ENCODE measurements at regions not wholly inside any gene's neighbourhood (a gene's known extent, or its start where the extent isn't known, plus 50 kb on each side); places are given as distances from the start of the nearest gene placed in this dataset.

DNA sequence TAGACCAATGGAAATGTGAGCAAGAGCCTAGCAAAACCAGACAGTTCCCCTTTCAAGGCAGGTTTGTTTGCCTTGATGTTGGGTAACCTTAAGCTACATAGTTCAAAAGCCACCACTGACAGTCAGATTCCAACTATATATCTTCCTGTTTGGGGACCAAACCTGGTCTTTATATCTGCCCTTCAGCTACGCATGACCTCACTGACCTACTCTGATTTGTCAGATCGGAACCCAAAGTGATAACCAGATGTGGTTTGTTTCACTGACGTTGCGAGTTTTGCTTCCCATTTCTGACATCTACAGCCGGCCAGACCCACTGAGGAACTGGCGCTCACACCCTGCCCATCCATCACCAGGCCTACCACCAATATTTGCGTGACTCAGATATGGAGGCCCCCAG lies 361.1 kb upstream of the CHRM3 start:
- no peak for DNase-seq (ENCODE audit: low spot score)
- ATAC-seq = no peak

DNA sequence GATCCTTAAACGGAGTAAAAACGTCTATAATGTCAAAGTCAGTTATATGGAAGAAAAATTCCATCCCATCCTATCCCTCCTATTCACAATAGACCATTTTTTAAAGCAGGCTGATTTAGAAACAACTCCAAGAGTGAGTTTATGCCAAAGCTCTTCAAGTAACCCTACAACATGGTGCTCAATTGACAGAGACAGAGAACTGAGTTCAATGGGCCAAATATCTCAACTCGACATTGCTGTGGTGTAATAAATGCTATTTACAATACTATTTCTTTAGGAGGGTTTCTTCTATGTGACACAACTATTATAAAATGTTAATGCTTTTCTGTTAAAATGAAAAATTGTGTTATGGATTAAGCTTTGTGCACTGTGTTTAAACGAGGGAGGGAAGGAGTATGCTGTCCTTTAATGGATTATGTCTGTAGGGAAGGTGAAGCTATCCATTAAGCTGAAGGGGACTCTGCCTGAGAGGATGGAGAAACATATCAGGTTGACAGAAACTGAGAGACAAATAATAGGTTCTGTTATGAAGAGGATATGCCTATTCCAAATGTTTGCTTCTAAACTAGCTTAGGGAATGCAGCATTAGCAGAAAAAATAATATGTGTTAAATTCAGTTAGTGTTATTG lies 362.5 kb upstream of the CHRM3 start:
- no peak for ATAC-seq
- no peak for DNase-seq (ENCODE audit: low spot score)

DNA sequence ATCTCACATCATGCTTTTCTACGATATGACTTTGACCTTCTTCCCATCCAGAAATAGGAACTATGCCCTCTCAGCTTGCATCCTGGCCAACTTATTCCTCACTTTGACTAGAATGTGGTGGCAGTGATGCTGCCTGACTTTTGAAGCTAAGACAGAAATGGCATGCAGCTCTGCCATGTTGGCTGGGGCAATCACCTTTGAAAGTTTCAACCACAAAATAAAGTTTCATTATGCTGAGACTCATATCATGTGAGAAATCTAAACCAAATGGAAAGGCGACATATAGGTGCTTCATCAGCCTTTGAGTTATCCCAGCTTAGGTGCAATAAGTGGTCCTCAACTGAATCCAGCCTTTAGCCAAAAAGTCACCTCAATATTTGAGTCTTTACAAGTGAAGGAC lies 370.0 kb upstream of the CHRM3 start:
- ATAC-seq = no peak

DNA sequence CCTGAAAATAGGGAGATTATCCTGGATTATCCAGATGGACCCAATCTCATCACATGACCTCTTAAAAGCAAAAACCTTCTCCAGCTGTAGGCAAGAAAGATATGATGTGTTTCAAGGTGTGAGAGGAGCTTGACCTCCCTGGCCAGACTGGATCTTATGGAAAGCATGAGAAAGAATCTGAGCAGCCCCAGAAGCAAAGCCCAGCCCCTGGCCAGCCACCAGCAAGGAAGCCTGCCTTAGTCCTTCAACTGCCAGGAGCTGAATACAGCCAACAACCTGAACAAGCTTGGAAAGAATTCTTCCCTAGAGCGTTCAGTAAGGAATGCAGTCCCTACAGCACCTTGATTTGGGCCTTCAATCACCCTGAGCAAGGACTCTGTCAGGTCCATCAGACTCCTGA lies 375.0 kb upstream of the CHRM3 start:
- ATAC-seq (no peak), DNase-seq (ENCODE audit: low spot score) (no peak)

More for the DNA sequence above, 370.0 kb upstream of the CHRM3 start:
- DNase-seq (ENCODE audit: low spot score) = no peak

DNA sequence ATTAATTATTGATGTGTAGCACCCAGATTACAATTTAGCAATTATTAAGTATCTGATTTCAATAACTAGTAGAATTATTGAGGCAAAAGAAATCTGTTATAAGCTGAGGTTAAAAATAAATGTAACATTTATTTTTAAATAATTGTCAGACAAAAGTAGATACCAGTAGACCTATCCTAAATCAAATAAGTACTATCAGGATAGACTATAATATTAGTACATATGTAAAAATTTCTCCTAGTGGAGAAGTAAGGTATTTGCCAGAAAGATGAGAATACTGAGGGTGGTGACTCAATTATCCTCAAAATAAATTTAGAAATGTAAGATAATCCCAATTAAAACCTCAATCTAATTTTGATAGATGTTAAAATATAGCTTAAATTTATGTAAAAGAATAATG lies 377.8 kb upstream of the CHRM3 start:
- DNase-seq (ENCODE audit: low spot score) = no peak

DNA sequence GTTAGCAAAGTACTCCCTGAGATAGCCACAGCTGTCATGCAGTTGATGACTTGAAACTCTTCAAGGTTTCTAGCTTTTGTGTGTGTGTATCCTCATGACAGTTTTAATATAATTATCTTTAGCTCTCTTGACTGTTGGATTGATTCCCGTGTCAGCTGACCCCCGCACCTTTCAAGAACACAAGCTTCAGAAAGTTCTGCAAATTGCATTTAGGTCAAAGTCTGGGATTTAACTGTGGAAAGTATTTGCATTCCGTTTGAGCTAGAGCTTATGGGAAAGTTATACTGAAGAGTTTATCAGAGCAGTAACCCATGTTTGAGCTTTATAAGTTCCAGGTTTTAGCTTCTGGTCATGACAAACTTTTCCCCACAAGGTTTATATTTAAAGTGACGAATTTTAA lies 380.1 kb upstream of the CHRM3 start:
- DNase-seq (ENCODE audit: low spot score) (no peak), ATAC-seq (no peak)

More for the DNA sequence above, 377.8 kb upstream of the CHRM3 start:
- ATAC-seq = no peak

DNA sequence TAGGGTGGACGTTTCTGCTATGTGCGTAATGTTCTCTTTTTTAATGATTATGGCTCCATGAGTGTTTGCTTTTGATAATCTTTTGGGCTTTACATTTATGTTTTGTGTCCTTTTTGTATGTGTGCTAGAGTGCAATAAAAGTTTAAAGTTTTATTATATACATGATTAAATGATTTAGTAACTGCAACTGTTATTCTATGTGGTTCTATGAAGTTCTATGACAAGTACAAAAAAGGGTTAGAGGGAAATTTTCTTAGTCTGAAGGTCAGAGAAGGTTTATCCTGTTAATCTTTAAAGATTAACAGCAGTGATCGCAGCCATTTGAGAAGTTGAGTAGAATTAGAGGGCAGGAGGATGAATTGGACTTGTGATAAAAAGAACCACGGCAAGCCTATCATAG lies 386.4 kb upstream of the CHRM3 start:
- ATAC-seq = no peak
- no peak for DNase-seq (ENCODE audit: low spot score)

DNA sequence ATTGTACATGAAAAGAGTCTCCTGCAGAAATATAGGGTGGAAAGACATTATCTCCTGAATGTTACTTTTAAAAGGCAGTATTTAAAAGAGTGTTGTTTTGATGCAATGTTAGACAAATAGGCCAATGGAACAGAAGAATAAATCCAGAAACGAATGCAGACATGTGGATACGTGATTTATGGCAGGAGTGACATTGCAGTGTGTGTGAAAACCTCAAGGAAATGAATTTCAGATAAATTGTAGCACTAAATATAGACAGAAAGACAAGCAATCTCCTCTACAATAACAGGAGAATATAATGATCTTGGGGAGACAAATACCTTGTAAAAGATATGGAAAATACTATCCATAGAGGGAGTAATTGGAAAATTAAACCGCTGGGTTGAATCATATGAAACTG lies 387.8 kb upstream of the CHRM3 start:
- DNase-seq (ENCODE audit: low spot score) (no peak), ATAC-seq (no peak)

DNA sequence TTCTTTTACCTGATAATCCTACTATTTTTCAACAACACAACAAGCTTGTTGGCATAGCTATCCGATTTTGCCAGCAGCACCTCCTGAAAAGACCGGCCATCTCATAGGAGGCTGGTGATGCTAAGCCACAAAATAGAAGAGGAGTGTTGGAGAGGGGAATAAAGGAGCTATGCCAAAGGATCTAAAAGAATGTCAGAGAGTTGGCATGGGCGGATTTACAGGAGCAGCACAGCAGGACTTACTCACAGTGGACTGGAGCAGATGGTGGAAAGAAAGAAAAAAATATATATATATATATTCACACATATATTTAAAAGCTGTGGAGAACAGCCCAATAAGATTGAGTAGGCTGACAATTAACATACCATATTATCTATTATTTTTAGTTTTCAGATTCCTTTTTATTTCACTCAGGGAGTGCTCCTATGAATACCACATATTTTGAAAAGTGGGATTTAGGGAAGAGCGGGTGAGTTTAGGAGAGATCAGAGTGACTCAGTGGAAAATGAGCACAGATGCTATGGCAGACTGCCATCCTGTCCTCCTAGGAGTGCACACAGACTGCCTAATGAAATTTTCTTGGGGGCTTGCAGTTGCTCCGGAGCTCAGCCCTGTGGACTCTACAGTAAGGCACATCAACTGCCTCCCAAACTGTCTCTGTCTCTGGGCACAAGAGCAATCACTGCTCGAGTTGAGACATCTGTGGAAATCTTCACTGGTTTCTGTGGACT lies 394.4 kb upstream of the CHRM3 start:
- ATAC-seq (no peak), DNase-seq (ENCODE audit: low spot score) (no peak)

DNA sequence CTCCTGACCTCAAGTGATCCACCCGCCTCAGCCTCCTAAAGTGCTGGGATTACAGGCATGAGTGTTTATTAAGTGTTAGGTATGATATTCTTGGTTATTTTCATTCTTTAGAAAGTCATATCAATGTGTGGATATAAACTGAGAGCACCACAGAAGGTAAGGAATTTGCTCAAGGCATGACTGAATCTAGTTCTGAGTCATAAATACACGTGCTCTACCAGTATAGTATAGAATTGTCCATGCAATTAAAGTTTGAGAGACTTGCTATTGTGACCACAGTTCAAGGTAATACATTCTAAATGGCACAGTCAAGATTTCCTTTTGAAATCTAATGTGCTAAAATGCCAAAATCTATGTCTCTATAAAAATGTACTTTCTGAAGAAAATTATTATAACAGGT lies 401.1 kb upstream of the CHRM3 start:
- ATAC-seq (no peak), DNase-seq (ENCODE audit: low spot score) (no peak)

DNA sequence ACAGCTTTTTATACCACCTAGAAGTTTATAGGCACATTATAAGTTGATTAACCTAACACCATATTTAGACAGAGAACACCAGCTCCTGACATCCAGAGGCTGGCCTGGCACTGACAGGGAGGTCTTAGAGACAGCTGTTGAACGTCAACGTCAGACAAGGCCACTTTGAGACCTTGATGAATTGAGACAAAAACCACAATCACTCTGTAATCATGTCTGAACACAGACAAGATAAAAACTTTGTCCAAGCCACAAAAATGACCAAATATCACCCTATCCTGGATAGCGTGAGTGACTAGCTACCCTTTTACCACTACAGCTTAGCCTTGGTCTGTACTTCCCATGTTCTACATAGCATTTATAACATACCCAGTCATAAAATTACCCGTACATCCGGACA lies 403.6 kb upstream of the CHRM3 start:
- no peak for ATAC-seq

DNA sequence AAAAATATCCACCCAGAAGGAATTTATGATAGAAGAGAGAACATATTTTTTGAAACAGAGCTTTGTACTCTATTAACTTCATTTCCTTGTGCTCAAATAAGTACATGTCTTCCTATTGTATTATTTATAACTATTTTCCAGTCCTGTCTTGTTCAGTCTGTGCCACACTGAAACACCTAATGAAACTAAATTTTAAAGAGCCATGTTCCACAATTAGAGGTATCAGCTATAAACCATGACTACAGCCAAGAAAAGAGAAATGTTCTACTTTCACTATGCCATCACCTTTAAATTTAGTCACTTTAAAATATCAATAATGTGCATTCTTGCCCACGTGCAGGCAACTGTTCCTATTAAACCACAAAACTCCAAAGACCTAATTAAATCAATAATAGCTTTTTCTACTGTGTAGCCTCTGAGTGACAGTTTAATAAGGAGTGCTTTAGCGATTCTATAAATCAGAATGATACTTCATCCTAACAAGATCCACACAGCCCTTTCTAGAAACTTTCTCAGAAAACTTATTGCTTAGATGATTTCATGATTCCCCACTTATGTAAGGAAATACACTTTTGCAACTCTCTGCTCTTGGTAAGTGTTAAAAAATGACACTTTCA lies 404.9 kb upstream of the CHRM3 start:
- ATAC-seq (no peak), DNase-seq (ENCODE audit: low spot score) (no peak)

More for the DNA sequence above, 403.6 kb upstream of the CHRM3 start:
- no peak for DNase-seq (ENCODE audit: low spot score)

DNA sequence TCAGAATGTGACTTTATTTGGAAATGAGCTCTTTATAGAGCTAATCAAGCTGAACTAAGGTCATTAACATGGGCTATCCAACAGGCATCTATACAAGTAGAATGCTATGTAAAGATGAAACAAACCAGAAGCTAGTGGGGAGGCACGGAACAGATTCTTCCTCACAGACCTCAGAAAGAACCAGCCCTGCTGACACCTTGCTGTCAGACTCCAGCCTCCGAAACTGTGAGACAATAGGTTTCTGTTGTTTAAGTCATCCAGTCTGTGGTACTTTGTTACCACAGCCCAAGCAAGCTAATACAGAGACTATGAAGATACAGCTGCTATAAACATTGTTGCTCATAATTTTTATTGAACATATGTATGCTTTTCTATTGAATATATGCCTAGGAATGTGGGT lies 406.3 kb upstream of the CHRM3 start:
- ATAC-seq = no peak
- DNase-seq (ENCODE audit: low spot score) = no peak

DNA sequence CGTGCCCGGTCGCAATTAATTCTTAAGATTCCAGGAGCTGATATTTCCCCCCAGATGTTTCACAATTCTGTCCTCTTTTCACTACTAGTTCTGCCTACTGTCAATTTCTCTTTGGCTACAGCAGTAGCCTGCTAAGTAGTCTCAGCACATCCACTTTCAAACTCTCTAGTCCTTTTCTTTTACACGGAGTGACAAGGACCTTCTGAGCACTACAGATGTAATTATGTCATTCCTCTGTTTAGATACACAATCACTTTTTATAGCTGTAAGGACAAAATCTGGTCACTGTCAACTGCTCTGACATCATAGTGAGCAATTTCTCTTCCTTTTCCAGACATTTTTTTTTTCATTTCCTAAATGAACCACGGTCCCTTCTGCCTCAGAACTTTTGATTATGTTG lies 421.7 kb upstream of the CHRM3 start:
- DNase-seq (ENCODE audit: low spot score) (no peak), ATAC-seq (no peak)

DNA sequence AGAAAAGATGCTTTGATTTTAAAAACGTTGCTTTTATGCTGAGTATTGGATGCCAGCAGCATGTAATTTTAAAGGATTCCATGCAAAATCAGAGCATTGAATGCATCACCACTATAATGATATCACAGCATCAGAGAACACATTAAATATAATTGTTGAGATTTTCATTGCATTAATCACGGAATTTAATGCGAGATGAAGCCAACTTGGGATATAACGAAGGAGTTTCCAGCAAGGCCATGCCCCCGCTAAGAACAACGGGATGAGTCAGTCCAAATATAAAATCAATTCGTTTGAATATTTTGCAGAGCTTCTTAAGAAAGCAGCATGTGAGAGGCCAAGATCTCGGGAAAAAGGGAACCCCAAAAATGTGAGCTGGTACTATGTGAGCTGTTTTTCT lies 423.4 kb upstream of the CHRM3 start:
- ATAC-seq = no peak
- DNase-seq (ENCODE audit: low spot score) = no peak

DNA sequence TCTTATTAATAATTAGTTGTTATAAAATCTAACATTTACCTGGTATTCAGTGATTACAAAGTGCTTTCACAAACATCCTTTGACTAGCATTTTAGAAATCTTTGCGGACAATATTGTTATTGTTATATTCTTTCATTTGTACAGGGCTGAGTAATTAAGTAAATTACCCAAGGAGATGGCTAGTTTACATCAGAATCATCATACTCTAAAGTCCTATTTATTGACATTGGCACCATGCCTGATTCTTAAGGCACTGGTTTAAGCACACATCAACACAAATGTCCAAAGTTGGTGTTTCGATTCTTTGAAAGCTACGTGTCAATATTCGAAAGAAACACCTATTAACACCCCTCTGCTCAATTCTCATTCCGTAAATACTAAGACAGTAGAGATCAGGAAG lies 424.6 kb upstream of the CHRM3 start:
- ATAC-seq (no peak), DNase-seq (ENCODE audit: low spot score) (no peak)

DNA sequence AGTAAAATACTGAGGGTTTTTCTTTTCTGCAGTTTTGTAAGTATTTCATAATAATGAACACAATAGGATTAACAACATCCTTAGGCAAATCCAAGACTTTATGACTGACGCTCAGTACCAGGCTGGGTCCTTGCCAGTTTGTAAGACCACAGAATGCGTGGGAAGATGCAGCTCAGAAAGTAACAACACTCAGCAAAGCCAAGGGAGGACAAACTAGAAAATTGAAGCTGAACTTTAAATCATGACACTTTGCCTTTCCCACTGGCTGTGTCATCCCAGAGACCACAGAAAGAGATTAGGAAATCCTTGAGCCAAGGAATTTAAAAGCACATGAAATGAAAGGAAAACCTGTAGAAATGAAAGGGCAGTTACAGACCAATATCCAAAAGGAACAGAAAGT lies 426.3 kb upstream of the CHRM3 start:
- no peak for ATAC-seq
- no peak for DNase-seq (ENCODE audit: low spot score)

DNA sequence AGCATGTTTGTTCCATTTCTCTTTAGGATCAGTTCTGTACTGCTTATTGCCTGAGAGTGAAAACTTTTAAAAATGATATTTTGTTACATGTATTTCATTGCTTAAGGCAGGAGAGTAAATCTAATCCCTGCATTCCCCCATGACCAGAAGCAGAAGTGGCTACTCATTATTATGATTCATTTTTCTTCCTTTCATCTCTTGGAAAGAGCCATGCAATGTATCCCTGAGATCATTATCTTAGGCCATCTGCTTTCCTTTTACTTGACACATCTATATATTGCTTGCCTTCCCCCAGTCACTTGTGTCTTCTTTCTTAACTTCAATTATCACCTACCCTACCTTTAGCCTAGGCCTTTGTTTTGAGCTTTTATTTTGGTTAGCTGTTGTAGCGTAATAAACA lies 430.4 kb upstream of the CHRM3 start:
- ATAC-seq (no peak), DNase-seq (ENCODE audit: low spot score) (no peak)

DNA sequence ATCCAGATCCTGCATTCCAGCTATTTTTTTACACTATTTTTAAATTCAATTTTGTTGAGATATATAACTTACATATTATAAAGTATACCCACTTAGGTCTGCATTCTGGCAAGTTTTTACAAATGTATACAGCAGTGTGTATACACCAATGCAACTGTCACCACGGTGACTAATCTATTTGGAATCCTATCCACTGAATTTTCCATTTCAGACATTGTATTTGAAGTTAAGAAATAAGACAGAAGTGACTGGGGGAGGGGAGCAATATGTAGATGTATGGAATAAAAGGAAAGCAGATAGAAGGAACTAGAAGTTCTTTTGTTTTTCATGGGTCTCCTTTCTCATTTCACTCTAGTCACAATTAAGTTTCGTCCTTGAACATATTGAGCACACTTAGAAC lies 431.5 kb upstream of the CHRM3 start:
- no peak for DNase-seq (ENCODE audit: low spot score)
- no peak for ATAC-seq

DNA sequence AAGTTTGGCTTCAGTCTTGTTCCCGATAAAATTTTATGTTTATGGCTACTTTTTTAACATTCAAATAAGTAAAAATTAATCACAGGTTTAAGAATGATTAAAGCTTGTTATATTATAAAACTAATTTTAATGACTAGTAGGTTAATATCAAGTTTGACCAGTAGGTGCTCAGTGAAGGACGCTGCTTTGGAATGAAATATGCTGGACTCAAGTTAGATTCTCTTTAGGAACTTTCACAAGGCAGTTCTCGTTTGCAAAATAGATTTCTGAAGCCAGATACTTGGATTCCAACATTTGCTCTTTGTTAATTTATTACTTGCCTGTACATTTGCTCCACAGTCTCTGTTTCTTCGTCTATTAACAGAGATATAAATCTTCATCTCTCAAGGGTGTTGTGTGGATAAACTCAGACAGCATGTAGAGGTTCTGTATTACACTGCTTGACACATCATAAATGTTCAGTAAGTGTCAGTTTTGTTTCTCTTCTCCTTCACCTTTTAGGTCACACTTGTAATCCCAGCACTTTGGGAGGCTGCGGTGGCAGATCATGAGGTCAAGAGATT lies 432.8 kb upstream of the CHRM3 start:
- DNase-seq (ENCODE audit: low spot score) (no peak), ATAC-seq (no peak)

DNA sequence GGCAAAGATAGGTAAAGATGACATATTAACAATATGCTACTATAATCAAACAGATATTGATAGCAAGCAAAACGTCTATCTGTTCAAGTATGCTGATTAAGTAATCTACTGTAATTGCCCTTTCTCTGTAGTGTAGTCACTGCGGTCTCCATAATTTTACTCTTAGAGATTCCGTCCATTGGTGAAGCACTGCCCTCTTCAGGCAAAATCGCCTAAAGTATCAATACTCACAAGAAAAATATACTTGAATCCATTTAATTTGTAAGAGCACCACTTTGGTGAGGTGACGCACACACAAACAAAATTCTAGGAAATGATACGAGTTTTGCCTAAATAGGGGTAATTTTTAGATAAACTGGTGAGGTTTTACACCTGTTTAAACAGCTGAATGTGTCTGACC lies 434.6 kb upstream of the CHRM3 start:
- ATAC-seq (peak; percentile 88), DNase-seq (ENCODE audit: low spot score) (no peak)

DNA sequence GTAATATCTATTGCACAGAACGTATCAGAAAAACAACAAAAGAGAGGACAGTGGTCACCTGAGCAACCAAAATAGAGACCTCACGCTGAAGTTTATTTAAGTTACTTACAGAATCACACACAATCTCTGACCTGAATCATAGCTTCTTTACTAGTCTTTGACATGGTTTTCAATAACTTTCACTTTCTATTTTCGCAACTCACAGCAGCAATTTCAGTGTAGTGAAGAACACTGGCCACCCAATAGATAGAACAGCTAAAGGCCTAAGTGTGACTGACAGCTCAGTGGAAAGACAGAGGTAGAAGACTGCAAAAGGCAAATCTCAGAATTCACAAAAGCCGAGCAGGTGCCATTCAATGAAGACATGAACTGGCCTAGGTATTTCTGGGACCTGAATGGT lies 435.6 kb upstream of the CHRM3 start:
- ATAC-seq = peak; percentile 93
- no peak for DNase-seq (ENCODE audit: low spot score)

Measured in left lobe of liver (tissue), 2 donors.